OCI-LY3 (cell line): ENCODE measurements at regions not wholly inside any gene's neighbourhood (a gene's known extent, or its start where the extent isn't known, plus 50 kb on each side); places are given as distances from the start of the nearest gene placed in this dataset.

Source experiments
- CTCF ChIP-seq: fragments of 200-600, 300-600 bp; sonication (generic); IDR thresholded peaks from 2 replicates; pipeline ENCODE4 v1.5.1; 2014; ENCODE audit warnings: antibody characterized with exemption, low read length, low read depth
- EZH2phosphoT487 ChIP-seq: fragments of 200-600 bp; shearing (Covaris generic); IDR thresholded peaks from 2 replicates; pipeline ENCODE4 v1.6.1; 2018; ENCODE audit warnings: antibody characterized with exemption, mixed run types, low read depth

- TF ChIP-seq CTCF, result no peak
- TF ChIP-seq EZH2phosphoT487, result no peak
Measured at GRCh38 chr10:84943541-84943940, 615.2 kb downstream of the CCSER2 start.
